ENCODE measurements at regions not wholly inside any gene's neighbourhood (a gene's known extent, or its start where the extent isn't known, plus 50 kb on each side); places are given as distances from the start of the nearest gene placed in this dataset.

GRCh38 chr13:99624936-99625540, 123.8 kb downstream of the TM9SF2 start:
- TF ChIP-seq CTCF (IDR thresholded peaks at IDR 0.05; ENCODE audit: low read depth, low read length, missing control alignments) = no peak
- no peak for DNase-seq (ENCODE audit: extremely low read depth, low read depth)
- no peak overlapping the region for H3K4me3 ChIP-seq (replicated peaks; ENCODE audit: low read depth, low read length)

- DNase-seq (ENCODE audit: extremely low read depth, low read depth) = no peak
- no peak for TF ChIP-seq CTCF (IDR thresholded peaks at IDR 0.05; ENCODE audit: low read depth, low read length, missing control alignments)
- H3K4me3 ChIP-seq (replicated peaks; ENCODE audit: low read depth, low read length) = no peak overlapping the region
Observed at GRCh38 chr13:99620806-99621205, 119.5 kb downstream of the TM9SF2 start.

GRCh38 chr13:99619207-99619606, 117.9 kb downstream of the TM9SF2 start:
- DNase-seq (ENCODE audit: extremely low read depth, low read depth) = no peak
- no peak for TF ChIP-seq CTCF (IDR thresholded peaks at IDR 0.05; ENCODE audit: low read depth, low read length, missing control alignments)
- no peak overlapping the region for H3K4me3 ChIP-seq (replicated peaks; ENCODE audit: low read depth, low read length)

GRCh38 chr13:99617474-99618255, 116.4 kb downstream of the TM9SF2 start:
- H3K4me3 ChIP-seq (replicated peaks; ENCODE audit: low read depth, low read length) = no peak overlapping the region
- TF ChIP-seq CTCF (IDR thresholded peaks at IDR 0.05; ENCODE audit: low read depth, low read length, missing control alignments) = peak; percentile 92
- DNase-seq (ENCODE audit: extremely low read depth, low read depth) = peak; percentile 69

GRCh38 chr13:99614465-99614885, 113.2 kb downstream of the TM9SF2 start:
- no peak for TF ChIP-seq CTCF (IDR thresholded peaks at IDR 0.05; ENCODE audit: low read depth, low read length, missing control alignments)
- no peak overlapping the region for H3K4me3 ChIP-seq (replicated peaks; ENCODE audit: low read depth, low read length)
- no peak for DNase-seq (ENCODE audit: extremely low read depth, low read depth)

Data from HFF-Myc (cell line).